HG02973 (cell line): ENCODE measurements at regions not wholly inside any gene's neighbourhood (a gene's known extent, or its start where the extent isn't known, plus 50 kb on each side); places are given as distances from the start of the nearest gene placed in this dataset.
A peak's percentile ranks its signal among the peaks of the same experiment; 100 is the strongest.
"Not testable (repeated sequence)": the region's sequence is repeated elsewhere in the genome, so short reads cannot be mapped to it uniquely, and the experiment has no call there.

Source experiments
- ATAC-seq: cut with Tn5 transposase; IDR thresholded peaks from one replicate; pipeline ENCODE4 v1.9.1; 2021; ENCODE audit warnings: moderate library complexity; ENCODE audit not compliant: unreplicated experiment

- ATAC-seq, result no peak
Observed at GRCh38 chr14:55973911-55974630, 144.1 kb upstream of the PELI2 start.

- no peak for ATAC-seq
Observed at GRCh38 chr14:55975281-55975910, 142.8 kb upstream of the PELI2 start.

DNA sequence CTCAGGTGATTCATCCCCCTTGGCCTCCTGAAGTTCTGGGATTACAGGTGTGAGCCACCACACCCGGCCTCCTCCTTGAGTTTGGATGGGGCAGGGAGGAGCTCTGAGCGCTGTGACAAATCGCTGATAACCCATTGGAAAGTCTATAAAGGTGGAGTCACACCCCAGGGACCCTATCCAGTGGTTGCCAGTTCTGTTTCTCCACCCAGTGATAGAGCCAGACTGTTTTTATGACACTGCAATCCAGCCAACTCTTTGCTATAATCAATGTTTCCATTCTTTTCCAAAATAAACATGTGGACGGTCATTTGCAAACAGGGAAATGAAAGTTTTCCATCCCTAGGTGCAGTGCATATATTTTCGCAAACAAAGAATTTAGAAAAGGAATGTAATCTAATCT is 142.0 kb upstream of the PELI2 start:
- no peak for ATAC-seq

DNA sequence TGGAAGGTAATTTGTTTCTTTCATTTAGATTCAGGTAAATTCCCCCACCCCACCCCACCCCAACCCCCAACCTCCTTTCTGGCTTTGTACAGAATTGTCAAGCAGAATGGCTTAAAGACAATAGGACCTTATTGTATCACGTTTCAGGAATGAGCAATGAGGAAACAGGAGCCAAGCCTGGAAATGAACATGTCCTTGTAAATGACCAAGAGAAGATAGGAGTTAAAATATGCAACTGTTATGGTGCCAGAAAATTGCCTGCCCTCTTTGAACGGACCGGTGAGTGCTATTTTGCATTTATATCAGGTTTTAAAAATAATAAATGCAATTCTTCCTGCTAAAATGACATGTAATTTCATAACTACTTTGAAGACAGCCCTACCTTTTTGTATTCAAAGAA is 141.6 kb upstream of the PELI2 start:
- ATAC-seq, result no peak

DNA sequence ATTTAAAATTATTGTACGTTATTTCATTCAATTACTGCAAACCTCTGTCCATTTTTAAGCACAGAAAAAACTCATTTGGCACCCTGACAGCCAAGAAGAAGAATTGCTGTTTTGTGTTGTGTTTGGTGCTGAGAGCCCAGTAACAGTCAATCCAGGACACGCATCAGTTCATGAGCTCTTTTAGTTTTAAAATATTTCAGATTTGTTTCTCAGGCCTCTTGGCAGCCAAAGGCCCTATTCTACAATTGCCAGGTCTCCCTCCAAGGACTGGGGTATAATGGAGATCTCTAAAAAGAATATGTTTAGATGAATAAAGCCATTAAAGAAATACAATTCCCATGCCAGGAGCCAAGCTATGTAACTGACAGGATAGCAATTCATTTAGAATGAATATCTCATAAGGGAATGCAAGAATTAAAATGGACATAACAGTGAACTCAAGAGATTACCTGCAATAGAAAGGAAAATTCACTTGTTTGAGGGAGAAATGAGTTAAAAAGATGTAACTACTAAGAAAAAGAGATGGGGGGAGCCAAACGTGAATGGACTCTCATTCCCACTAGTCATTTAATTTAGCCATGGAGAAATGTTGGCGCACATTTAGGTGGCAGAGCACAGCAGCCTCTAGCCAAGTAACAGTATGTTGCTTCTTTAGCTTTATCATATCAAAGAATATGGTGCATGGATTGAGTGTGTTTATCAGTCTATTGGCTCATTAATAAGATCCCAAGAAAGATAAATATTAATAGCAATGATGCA is 140.6 kb upstream of the PELI2 start:
- ATAC-seq, result no peak

DNA sequence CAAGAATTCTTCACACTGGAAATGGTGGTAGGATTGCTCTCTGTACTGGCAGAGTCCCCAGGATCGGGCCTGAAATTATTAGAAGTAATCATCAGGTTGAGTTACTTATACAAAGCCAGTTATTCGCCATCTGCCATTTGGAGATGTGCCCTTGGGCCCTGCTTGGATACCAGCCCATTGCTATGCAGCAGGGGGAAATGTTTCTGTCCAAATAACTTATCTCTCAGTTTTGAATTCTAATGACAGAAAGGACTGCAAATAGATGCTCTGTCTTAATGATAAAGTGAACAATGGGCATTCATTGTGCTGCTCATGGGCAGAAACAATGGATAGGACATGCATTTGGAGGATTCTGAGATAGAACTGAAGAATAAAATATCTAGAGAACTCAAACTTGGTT is 139.1 kb upstream of the PELI2 start:
- ATAC-seq, result no peak

GRCh38 chr14:55979781-55980180 is 138.4 kb upstream of the PELI2 start:
- no peak for ATAC-seq

- ATAC-seq, result no peak
Observed at GRCh38 chr14:55980970-55981369, 137.2 kb upstream of the PELI2 start.

- ATAC-seq, result no peak
Observed at GRCh38 chr14:55986069-55986468, 132.1 kb upstream of the PELI2 start.

- ATAC-seq, result no peak
Observed at GRCh38 chr14:56000846-56001245, 117.4 kb upstream of the PELI2 start.

DNA sequence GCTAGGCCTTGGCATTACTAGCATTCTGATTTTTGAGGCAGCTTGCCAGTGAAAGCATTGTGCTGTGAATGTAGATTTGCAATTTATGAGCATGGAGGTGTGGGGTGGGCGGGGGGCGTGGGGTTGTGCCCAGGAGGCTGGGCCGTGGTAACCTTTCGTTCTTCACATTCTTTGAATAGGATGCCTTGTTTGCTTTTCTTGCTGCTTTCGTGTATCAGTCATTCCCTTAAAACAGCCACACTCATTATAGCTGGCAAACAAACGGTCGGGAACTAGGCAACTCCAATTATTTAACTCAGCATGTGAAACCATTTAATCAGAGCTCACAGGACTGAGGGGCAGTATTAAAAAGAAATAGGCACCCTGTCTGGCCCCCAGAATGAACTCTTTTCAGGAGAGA is 115.9 kb upstream of the PELI2 start:
- ATAC-seq, result no peak

GRCh38 chr14:56002876-56003625 is 115.2 kb upstream of the PELI2 start:
- ATAC-seq, result peak; percentile 64

DNA sequence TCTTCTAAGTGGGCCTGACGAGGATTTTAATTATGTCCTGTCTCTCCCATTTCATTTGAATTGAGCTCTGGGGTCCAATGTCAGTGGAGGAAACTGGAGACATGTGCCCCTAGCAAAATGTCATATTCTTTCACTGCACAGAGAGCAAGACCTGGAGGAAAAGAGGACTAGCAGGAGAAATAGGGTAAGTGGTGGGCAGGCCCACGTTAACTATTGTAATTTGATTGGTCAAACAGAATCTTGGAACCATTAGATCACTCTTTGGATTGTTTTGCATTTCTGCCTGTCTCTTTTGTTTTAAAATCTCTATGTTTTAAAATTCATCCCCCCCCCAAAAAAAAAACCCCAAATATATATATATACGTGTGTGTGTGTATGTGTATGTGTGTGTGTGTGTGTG is 113.9 kb upstream of the PELI2 start:
- no peak for ATAC-seq

DNA sequence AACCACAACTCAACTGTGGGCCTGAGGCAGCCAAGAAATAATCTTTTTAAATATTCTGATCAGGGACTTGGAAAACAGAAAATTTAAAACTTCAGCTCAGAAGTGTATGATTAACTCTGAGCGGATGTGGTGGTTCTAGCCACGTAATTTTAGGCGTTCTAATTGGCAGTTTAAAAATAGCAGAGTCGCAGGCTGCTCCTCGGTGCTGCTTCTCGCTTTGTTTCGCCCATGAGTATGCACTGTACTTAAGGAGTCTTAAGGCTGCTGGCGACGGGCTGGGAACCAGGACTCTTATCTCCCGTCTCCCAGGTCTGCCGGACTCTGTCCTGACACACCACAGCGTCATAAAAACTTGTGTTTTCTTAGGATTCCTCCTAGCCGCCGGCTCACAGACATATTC is 113.4 kb upstream of the PELI2 start:
- ATAC-seq, result peak; percentile 80

- no peak for ATAC-seq
Observed at GRCh38 chr14:56005191-56006053, 112.8 kb upstream of the PELI2 start.

DNA sequence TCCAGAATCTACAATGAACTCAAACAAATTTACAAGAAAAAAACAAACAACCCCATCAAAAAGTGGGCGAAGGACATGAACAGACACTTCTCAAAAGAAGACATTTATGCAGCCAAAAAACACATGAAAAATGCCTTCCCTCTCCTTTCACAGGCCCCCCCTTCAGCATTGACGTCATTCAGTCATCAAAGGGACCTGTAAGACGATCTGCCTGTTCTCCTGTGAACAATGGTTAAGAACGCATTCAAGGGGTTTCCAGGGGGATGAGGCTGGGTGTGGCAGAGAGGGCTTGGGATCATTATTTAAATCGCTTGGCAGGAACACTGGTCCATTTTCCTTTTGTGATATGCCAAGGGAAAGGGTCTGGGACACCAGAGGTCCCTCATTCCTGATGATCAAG is 110.7 kb upstream of the PELI2 start:
- ATAC-seq, result not testable (repeated sequence)

GRCh38 chr14:56008150-56008549 is 110.1 kb upstream of the PELI2 start:
- no peak for ATAC-seq

GRCh38 chr14:56008661-56009060 is 109.5 kb upstream of the PELI2 start:
- ATAC-seq, result not testable (repeated sequence)

- ATAC-seq, result no peak
Observed at GRCh38 chr14:56023661-56024081, 94.5 kb upstream of the PELI2 start.

DNA sequence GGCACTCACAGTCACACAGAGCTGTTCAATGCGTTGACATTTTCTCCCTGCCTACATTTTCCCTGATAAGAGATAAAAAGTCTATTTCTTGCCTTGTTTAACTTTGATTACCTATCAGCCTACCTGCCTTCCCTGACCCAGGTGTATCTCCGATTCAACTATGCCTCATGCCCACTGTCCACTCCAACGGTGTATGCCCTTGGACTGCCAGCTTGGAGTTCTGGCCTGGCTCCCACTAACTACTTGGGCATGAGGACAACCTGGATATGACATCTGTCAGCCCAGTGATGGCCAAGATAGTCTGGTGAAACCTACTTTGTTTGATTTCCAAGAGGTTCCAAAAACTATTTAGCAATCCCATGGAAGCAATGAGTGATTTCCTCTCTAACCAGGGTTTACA is 93.0 kb upstream of the PELI2 start:
- ATAC-seq, result no peak
